H9 (cell line): ENCODE measurements at regions not wholly inside any gene's neighbourhood (a gene's known extent, or its start where the extent isn't known, plus 50 kb on each side); places are given as distances from the start of the nearest gene placed in this dataset.

Experiments
- DNase-seq: peaks from one replicate; pipeline ENCODE4 v3.0.0-alpha.2; 2017
- H2AFZ ChIP-seq: one replicate; pipeline ENCODE4 v1.6.1; 2013; ENCODE audit warnings: mild to moderate bottlenecking, low read length, control low read depth, moderate library complexity
- H2AK5ac ChIP-seq: 2 replicates; pipeline ENCODE4 v1.6.1; 2013; ENCODE audit warnings: low read length, control low read depth, mixed read lengths; ENCODE audit not compliant: insufficient read length
- H2BK120ac ChIP-seq: one replicate; pipeline ENCODE4 v1.6.1; 2013; ENCODE audit warnings: low read depth, mild to moderate bottlenecking, low read length, control low read depth, inconsistent platforms; ENCODE audit not compliant: poor library complexity, severe bottlenecking
- H2BK12ac ChIP-seq: 2 replicates; pipeline ENCODE4 v1.6.1; 2013; ENCODE audit warnings: low read length, control low read depth, mixed read lengths, low read depth; ENCODE audit not compliant: insufficient read length
- H2BK15ac ChIP-seq: 2 replicates; pipeline ENCODE4 v1.6.1; 2013; ENCODE audit warnings: low read depth, low read length, control low read depth
- H2BK20ac ChIP-seq: one replicate; pipeline ENCODE4 v1.6.1; 2013; ENCODE audit warnings: low read depth, mild to moderate bottlenecking, low read length, control low read depth, inconsistent platforms; ENCODE audit not compliant: poor library complexity, severe bottlenecking
- H2BK5ac ChIP-seq: 2 replicates; pipeline ENCODE4 v1.6.1; 2013; ENCODE audit warnings: low read length, control low read depth, mixed read lengths; ENCODE audit not compliant: insufficient read length
- H3K14ac ChIP-seq: 2 replicates; pipeline ENCODE4 v1.6.1; 2013; ENCODE audit warnings: low read length, control low read depth; ENCODE audit not compliant: insufficient read depth
- H3K18ac ChIP-seq: 2 replicates; pipeline ENCODE4 v1.6.1; 2013; ENCODE audit warnings: low read depth, mild to moderate bottlenecking, mixed read lengths, low read length, control low read depth; ENCODE audit not compliant: insufficient read length
- H3K23ac ChIP-seq: 2 replicates; pipeline ENCODE4 v1.6.1; 2013; ENCODE audit warnings: low read length, control low read depth, mixed read lengths, low read depth; ENCODE audit not compliant: insufficient read length
- H3K23me2 ChIP-seq: 2 replicates; pipeline ENCODE4 v1.6.1; 2013; ENCODE audit warnings: low read depth, mild to moderate bottlenecking, mixed read lengths, low read length, control low read depth; ENCODE audit not compliant: insufficient read length, poor library complexity, severe bottlenecking
- H3K27ac ChIP-seq: 2 replicates; pipeline ENCODE4 v1.5.1; 2013; ENCODE audit warnings: low read length, control low read depth, mixed read lengths, low read depth; ENCODE audit not compliant: insufficient read length
- H3K27me3 ChIP-seq: 2 replicates; pipeline ENCODE4 v1.6.1; 2013; ENCODE audit warnings: low read length, control low read depth, inconsistent platforms; ENCODE audit not compliant: insufficient read depth
- H3K4ac ChIP-seq: 2 replicates; pipeline ENCODE4 v1.6.1; 2013; ENCODE audit warnings: low read depth, mild to moderate bottlenecking, control low read depth, inconsistent platforms, low read length, moderate library complexity
- H3K4me1 ChIP-seq: 2 replicates; pipeline ENCODE4 v1.6.1; 2013; ENCODE audit warnings: low read length, control low read depth, inconsistent platforms; ENCODE audit not compliant: insufficient read depth
- H3K4me2 ChIP-seq: 2 replicates; pipeline ENCODE4 v1.6.1; 2013; ENCODE audit warnings: low read length, control low read depth, mixed read lengths; ENCODE audit not compliant: insufficient read length, insufficient read depth
- H3K56ac ChIP-seq: 2 replicates; pipeline ENCODE4 v1.6.1; 2013; ENCODE audit warnings: low read depth, mild to moderate bottlenecking, mixed read lengths, low read length, control low read depth; ENCODE audit not compliant: insufficient read length
- H3K79me1 ChIP-seq: 2 replicates; pipeline ENCODE4 v1.6.1; 2013; ENCODE audit warnings: low read depth, mild to moderate bottlenecking, moderate library complexity, low read length, control low read depth, inconsistent platforms; ENCODE audit not compliant: insufficient read depth, poor library complexity, severe bottlenecking
- H3K79me2 ChIP-seq: 2 replicates; pipeline ENCODE4 v1.6.1; 2013; ENCODE audit warnings: low read length, control low read depth, inconsistent platforms; ENCODE audit not compliant: insufficient read depth
- H3K9ac ChIP-seq: 2 replicates; pipeline ENCODE4 v1.6.1; 2013; ENCODE audit warnings: low read length, control low read depth, mixed read lengths; ENCODE audit not compliant: insufficient read length; ENCODE audit errors: extremely low read depth
- H3K9me3 ChIP-seq: one replicate; pipeline ENCODE4 v1.6.1; 2013; ENCODE audit warnings: low read depth, low read length, inconsistent platforms; ENCODE audit not compliant: control insufficient read depth
- H3T11ph ChIP-seq: one replicate; pipeline ENCODE4 v1.6.1; 2013; ENCODE audit warnings: mild to moderate bottlenecking, low read length, control low read depth, inconsistent platforms
- H4K20me1 ChIP-seq: one replicate; pipeline ENCODE4 v1.6.1; 2013; ENCODE audit not compliant: control insufficient read depth, insufficient read length, insufficient read depth
- H4K5ac ChIP-seq: 2 replicates; pipeline ENCODE4 v1.6.1; 2013; ENCODE audit warnings: low read depth, mild to moderate bottlenecking, mixed read lengths, low read length, control low read depth; ENCODE audit not compliant: insufficient read length
- H4K8ac ChIP-seq: replicated peaks from 2 replicates; pipeline ENCODE4 v1.6.1; 2013; ENCODE audit warnings: low read length, control low read depth, mixed read lengths, low read depth; ENCODE audit not compliant: insufficient read length
- H4K91ac ChIP-seq: 2 replicates; pipeline ENCODE4 v1.6.1; 2013; ENCODE audit warnings: low read depth, mild to moderate bottlenecking, moderate library complexity, mixed read lengths, low read length, control low read depth; ENCODE audit not compliant: insufficient read length
- H3K27ac Mint-ChIP-seq, 3 experiments: 2 replicates in 2 of 3; 3 replicates in 1 of 3; pipeline ENCODE4 v1.8.0; 2020 to 2021; ENCODE audit warnings: mixed read lengths in 3 of 3, mild to moderate bottlenecking in 1 of 3, moderate library complexity in 1 of 3
- H3K27me3 Mint-ChIP-seq: 2 replicates; pipeline ENCODE4 v1.8.0; 2021; ENCODE audit warnings: low read depth, mild to moderate bottlenecking, moderate library complexity, mixed read lengths
- H3K36me3 Mint-ChIP-seq, 3 experiments: 2 replicates in 2 of 3; 3 replicates in 1 of 3; pipeline ENCODE4 v1.8.0; 2020 to 2021; ENCODE audit warnings: low read depth in 3 of 3, mixed read lengths in 3 of 3; ENCODE audit not compliant: insufficient read depth in 1 of 3
- H3K4me1 Mint-ChIP-seq, 2 experiments: 2 replicates each; pipeline ENCODE4 v1.8.0; 2020; ENCODE audit warnings: mixed read lengths in 2 of 2
- H3K4me3 Mint-ChIP-seq, 2 experiments: 2 replicates in 1 of 2; 3 replicates in 1 of 2; pipeline ENCODE4 v1.8.0; 2020 to 2021; ENCODE audit warnings: mild to moderate bottlenecking in 2 of 2, mixed read lengths in 2 of 2, moderate library complexity in 1 of 2
- H3K9me3 Mint-ChIP-seq, 2 experiments: 2 replicates in 1 of 2; 3 replicates in 1 of 2; pipeline ENCODE4 v1.8.0; 2020; ENCODE audit warnings: mild to moderate bottlenecking in 2 of 2, mixed read lengths in 2 of 2, moderate library complexity in 1 of 2
- CTCF ChIP-seq: fragments of 200-600 bp; sonication (generic); conservative IDR thresholded peaks from 3 replicates; pipeline ENCODE4 v1.8.0; 2021; ENCODE audit warnings: antibody characterized with exemption, mild to moderate bottlenecking
- WGBS: extraction: QIAGEN DNeasy Blood & Tissue Kit; methylation state at CpG from one replicate; pipeline ENCODE4 v1.1.7; 2013; ENCODE audit warnings: missing lambda C conversion rate, low lambda C conversion rate, mixed read lengths; ENCODE audit not compliant: insufficient read length; ENCODE audit errors: extremely low coverage; 5-methylcytosine and 5-hydroxymethylcytosine counted together

GRCh38 chr1:22208268-22208972 is 65.5 kb upstream of the WNT4 start:
- H2BK15ac ChIP-seq: no peak overlapping the region
- H2AK5ac ChIP-seq: no peak overlapping the region
- H3K4me2 ChIP-seq: no peak overlapping the region
- H3K9me3 ChIP-seq: no peaks in the 10 kb centered on the region
- peaks cover 2% of the 10 kb centered on the region; the same call in 1 of the 2 replicates for H3K4me1 ChIP-seq
- H3K23me2 ChIP-seq: no peaks in the 10 kb centered on the region
- H4K91ac ChIP-seq: no peak overlapping the region
- H3T11ph ChIP-seq: no peak overlapping the region
- H2BK20ac ChIP-seq: no peak overlapping the region
- Mint-ChIP-seq H3K36me3 (no peaks in the 10 kb centered on the region; a peak in 1 of 7 replicates), H3K9me3 (no peaks in the 10 kb centered on the region; a peak in 2 of 5 replicates), H3K27ac (no peak overlapping the region), H3K4me3 (no peak overlapping the region), H3K4me1 (peaks cover 38 to 52% of the 10 kb centered on the region in 2 experiments), H3K27me3 (peaks cover 45% of the 10 kb centered on the region)
- H3K9ac ChIP-seq: no peak overlapping the region
- no peak overlapping the region for H3K23ac ChIP-seq
- H4K20me1 ChIP-seq: no peaks in the 10 kb centered on the region
- H2BK120ac ChIP-seq: no peak overlapping the region
- H3K56ac ChIP-seq: no peak overlapping the region
- H3K4ac ChIP-seq: no peak overlapping the region
- H2BK12ac ChIP-seq: no peak overlapping the region
- no peak overlapping the region for H3K14ac ChIP-seq
- no CpG with 5 or more reads among the region's 21 CpGs for WGBS
- DNase-seq: peak; percentile 35
- H4K8ac ChIP-seq: no peak overlapping the region
- H3K18ac ChIP-seq: no peak overlapping the region
- no peak overlapping the region for H3K27ac ChIP-seq
- no peak; the same call in 1 of the 3 replicates for TF ChIP-seq CTCF
- no peaks in the 10 kb centered on the region for H3K79me2 ChIP-seq
- H2AFZ ChIP-seq: no peak overlapping the region
- no peak overlapping the region for H4K5ac ChIP-seq
- H3K79me1 ChIP-seq: no peaks in the 10 kb centered on the region
- no peaks in the 10 kb centered on the region; the same call in 1 of the 2 replicates for H3K27me3 ChIP-seq
- H2BK5ac ChIP-seq: no peak overlapping the region
